Nucleus accumbens (tissue), 56 donors: ENCODE measurements at regions not wholly inside any gene's neighbourhood (a gene's known extent, or its start where the extent isn't known, plus 50 kb on each side); places are given as distances from the start of the nearest gene placed in this dataset.
"Not testable (repeated sequence)": the region's sequence is repeated elsewhere in the genome, so short reads cannot be mapped to it uniquely, and the experiment has no call there.

Experiments
- DNase-seq, 56 donors: peaks; one replicate each; lab custom pipeline; 2025; lab: John Stamatoyannopoulos, UW

DNA sequence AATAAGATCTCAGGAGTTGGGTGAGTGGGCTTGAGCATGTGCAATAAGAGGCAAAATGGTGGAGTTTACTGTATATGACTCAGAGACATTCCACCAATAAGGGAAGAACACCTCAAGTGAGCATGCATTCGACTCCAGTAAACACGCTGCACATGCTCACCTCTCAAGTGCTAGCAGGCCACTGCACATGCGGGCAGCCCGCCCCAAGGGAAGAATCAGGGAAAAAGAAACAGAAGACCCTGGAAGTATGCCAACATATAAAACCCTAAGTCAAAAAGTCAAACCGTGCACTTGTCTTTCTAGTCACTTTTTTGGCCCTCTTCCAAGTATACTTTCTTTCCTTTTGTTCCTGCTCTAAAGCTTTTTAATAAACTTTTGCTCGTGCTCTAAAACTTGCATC, 245.3 kb upstream of the RASA1 start:
- DNase-seq = no peak

DNA sequence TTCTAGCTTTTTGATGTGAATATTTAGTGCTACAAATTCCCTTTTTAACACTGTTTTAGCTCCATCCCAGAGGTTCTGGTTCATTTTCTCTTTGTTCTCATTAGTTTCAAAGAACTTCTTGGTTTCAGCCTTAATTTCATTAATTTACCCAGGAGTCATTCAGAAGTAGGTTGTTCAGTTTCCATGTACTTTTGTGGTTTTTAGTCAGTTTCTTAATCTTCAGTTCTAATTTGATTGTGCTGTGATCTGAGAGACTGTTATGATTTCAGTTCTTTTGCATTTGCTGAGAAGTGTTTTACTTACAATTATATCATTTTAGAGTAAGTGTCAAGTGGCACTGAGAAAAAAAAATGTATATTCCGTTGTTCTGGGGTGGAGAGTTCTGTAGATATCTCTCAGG, 240.1 kb upstream of the RASA1 start:
- no peak for DNase-seq

DNA sequence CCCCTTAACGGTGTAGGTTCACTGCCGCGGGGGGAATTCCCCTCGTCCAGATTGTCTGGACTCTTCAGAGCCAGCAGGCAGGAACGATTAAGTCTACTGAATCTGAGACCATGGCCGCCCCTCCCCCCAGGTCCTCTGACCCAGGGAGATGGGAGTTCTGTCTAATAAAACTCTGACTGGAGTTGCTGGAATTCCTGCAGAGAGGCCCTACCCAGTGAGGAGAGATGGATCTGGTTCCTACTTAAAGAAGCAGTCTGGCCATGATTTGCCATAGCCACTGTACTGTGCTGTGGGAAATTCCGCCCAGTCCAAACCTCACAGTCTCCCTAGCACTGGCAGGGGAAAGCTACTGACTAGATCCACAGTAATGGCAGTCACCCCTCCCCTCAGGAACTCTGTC, 237.7 kb upstream of the RASA1 start:
- no peak for DNase-seq

DNA sequence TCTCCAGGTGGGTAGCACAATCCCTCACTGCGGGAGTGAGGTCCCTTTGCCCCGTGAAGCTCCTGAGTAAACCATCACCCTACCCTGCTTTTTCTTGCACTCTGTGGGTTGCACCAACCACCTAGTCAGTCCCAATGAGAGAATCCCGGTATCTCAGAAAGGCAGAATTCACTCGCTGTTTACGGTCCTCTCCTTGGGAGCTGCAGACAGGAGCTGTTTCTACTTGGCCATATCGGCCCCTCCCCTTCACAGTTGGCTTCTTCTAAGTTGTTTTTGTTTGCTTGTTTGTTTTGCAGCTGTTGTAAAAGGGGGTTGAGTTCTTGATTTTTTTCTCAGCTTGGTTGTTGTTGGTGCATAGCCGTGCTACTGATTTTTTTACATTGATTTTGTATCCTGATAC, 237.0 kb upstream of the RASA1 start:
- no peak for DNase-seq

DNA sequence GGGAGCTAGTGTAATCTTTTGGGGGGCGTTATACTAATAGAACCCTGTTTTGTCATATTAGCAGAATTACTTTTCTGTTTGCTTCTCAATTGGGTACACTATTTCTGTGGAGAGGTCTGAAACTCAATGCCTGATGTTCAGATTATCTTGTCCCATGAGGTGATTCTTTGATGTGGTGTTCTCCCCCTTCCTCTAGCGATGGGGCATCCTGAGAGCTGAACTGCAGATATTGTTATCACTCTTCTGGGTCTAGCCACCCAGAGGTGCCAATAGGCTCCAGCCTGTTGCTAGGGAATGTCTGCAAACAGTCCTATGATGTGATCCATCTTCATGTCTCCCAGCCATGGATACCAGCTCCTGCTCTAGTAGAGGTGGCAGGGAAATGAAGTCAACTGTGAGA, 233.1 kb upstream of the RASA1 start:
- DNase-seq = no peak

DNA sequence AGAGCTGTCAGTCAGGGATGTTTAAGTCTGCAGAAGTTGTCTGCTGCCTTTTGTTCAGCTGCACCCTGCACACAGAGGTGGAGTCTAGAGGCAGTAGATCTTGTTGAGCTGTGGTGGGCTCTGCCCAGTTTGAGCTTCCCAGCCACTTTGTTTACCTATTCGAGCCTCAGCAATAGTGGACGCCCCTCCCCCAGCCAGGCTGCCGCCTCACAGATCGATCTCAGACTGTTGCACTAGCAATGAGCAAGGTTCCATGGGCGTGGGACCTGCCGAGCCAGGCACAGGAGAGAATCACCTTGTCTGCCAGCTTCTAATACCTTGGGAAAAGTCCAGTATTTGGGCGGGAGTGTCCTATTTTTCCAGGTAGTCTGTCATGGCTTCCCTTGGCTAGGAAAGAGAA, 225.1 kb upstream of the RASA1 start:
- no peak for DNase-seq

DNA sequence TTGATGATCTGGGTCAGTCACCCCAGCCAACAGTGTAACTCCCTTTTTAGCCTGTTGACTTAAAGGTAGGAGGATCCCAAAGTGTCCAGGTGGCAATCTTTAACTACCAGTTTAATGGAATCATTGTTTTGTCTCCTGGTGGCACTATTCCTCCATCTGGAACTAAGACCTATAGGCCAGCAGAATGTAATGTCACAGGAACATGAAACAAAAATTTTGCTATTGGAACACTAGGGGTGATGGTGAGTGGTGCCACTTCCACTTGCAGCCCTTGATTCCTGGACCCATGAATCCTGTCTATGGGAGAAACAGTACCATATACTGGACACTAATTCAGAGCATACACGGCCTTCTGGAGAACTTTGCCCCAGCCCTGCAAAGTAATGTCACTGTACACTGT, 219.5 kb upstream of the RASA1 start:
- no peak for DNase-seq

DNA sequence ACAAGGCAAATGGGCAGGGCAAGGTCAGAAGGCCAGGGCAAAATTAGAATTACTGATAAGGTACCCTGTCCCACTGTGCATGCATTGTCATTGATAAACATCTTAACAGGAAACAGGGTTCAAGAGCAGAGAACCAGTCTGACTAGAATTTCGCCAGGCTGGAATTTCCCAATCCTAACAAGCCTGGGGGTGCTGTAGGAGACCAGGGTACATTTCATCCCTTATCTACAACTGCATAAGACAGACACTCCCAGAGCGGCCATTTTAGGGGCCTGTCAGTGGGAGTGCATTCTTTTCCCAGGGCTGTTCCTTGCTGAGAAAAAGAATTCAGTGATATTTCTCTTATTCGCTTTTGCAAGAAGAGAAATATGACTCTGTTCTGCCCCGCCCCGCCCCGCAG, 218.7 kb upstream of the RASA1 start:
- DNase-seq = not testable (repeated sequence)

DNA sequence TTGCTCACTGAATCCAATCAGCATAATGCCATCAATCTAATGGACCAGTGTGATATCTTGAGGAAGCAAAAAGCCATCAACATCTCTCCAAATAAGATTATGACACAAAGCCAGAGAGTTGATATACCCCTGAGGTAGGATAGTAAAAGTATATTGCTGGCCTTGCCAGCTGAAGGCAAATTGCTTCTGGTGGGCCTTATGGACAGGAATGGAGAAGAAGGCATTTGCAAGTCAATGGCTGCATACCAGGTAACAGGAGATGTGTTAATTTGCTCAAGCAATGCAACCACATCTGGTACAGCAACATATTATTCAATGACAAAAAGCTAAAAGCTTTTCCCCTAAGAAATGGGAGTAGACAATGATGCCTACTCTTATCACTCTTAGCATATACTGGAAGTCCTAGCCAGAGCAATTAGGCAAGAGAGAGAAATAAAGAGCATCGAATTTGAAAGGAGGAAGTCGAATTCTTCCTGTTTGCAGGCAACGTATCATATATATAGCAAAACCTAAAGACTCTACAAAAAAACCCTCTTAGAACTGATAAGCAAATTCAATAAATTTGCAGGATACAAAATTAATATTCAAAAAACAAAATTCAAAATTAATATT, 216.1 kb upstream of the RASA1 start:
- DNase-seq = no peak

DNA sequence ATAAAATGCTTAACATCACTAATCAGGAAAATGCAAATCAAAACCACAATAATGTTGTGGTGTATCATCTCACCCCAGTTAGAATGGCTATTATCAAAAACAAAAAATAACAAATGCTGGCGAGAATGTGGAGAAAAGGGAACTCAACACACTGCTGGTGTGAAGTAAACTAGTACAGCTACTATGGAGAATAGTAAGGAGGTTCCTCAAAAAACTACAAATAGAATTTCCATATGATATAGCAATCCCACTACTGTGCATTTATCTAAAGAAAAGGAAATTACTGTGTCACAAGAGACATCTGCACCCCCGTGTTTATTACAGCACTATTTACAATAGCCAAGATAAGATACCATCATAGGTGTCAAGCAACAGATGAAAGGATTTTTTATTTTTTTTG, 214.5 kb upstream of the RASA1 start:
- DNase-seq = no peak

DNA sequence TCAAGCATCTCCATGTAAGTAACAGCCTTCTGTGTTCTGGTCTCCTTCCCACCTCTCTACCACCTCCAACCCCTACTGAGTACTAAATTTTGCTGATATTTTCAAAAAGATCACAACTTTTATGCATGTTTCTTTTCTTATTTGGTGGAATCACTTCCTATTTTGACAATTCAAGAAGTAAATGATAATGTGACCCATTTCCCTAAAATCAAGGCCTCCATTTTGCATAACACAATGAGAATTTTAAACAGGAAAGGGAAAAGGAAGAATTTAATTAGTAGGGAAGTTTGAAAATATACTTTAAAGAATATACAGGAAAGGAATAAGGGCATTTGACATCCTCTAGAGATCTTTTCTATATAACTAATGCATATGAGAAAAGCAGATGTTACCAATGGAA, 212.9 kb upstream of the RASA1 start:
- DNase-seq = no peak

DNA sequence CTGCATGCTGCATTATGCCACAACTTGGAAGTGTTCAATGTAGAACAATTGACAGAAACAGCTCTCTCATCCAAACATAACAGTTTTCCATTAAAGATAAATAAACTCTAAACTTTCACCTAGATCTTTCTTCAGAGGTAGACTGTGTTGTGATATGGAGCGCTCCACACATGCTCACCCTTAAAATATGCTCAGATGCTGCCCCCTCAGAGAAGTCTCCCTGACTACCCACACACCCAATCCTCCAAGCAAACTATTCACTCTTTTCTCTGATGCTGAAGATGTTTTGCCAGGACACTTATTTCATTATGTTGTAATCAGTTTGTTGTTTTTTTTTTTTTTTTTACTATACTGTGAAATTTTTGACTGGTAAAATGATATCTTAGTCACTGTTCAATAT, 206.6 kb upstream of the RASA1 start:
- no peak for DNase-seq

DNA sequence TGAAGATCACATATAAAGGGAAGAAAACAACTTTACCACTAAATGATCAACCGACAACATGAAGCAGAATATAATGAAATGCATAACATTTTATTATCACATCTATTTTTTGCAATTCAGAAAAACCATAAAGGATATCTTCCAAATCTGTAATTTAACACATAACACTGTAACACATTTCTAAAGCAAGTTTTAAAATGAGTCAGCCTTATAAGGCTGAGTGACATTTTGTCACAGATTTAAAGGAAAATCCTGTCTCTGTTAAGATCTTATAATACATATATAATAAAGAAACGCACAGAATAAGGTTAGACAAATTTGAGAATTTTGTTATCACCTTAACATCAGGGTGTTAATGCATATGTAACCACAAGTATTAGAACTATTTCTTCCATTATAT, 198.4 kb upstream of the RASA1 start:
- DNase-seq = no peak

DNA sequence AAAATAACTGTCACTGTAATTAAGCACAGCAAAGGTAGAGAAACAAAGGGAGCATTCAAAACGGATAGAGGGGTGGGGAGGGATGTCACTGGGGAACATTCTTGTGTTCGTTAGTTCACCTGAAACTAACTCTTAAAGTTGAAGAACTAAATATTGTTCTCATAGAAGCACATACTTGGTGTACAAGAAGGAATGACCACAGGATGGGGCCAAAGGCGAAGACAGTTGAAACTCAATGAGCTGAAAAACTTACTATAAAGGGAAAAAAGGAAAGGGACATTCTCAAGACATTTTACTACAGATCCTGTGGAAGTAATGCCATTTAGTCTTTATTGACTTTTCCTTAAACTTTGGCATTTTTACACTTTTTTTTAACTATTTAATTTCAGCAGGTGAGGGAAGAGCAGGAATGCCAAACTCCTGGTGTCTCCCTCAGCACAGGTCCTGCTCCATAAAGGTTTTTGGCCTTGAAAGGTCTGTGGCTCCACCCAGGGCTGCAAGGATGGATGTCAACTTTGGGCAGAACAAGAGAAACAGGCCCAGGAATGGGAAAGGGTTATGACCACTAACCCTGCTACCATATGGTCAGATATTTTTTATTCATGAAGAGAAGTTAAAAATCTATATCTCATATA, 197.6 kb upstream of the RASA1 start:
- peak in 6 of 56 donors; percentile 0 to 24 (median 3) for DNase-seq

DNA sequence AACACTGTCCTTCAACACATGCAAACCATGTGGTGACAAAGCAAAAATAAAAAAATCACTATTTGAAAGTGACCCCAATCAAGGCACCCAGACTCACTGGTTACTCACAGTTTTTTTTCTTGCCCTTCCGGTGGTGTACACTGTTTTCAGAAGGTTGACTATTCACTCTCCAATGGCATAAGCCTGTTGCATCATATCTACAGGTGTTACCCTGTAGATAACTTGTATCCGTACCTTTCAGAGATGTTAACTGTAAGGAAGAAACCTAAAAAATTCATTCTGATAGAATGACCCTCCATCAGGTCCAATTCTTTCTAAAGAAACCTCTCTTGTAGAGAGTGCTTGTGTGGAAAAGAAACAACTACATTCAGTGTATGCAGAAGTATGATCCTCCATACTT, 193.6 kb upstream of the RASA1 start:
- DNase-seq = no peak

DNA sequence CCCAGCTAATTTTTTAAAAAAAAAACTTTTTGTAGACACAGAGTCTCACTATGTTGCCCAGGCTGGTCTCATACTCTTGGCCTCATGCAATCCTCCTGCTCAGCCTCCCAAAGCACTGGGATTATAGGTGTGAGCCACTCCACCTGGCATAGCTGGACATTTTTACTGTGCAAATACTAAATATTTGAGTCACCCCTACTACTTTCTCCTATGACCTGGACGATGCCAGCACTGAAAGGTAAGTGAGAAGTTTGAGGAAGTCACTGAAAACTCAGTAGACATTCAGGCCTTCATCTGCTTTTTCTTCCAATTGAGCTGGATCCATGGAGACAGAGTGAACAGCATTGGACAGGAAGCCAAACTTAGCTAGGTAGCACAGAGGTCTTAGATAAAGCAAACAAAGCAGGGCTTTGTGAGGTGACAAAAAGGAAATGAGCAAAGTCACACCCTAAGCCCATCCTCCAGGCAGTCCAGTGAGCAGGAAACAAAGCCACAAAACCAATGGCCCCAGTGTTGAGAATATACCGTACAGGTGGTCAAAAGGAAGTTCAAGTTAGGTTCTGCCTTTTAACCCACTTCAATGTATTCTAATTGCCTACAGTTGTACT, 192.6 kb upstream of the RASA1 start:
- DNase-seq = no peak

DNA sequence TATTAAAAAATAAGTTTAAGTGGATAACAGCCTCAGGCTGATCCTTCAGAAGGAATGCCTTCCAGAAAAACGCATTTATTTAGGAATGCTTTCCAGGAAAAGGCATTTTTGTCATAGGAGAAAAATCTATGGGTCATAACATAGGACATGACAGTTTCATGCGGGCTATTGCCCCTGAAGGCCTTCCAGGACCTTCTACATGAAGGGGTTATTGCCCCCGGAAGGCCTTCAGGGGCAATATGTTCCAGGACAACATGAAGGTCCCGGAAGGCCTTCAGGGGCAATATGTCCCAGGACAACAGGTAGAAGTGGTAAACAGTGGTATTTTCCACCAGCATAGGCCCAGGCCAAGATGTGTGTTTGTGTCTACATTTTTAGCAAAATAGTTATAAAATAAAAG, 191.3 kb upstream of the RASA1 start:
- DNase-seq = no peak

DNA sequence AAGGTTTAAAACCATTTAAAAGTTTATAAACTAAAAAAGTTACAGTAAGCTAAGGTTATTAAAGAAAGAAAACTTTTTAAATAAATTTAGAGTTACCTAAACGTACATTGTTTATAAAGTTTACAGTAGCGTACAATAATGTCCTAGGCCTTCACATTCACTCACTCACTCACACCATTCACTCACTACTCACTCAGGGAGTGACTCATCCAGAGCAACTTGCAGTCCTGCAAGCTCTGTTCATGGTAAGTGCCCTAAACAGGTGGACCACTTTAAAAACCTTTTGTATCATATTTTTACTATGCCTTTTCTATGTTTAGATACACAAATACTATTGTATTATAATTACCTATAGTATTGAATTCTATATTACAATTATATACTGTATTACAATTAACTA, 190.8 kb upstream of the RASA1 start:
- DNase-seq = no peak

DNA sequence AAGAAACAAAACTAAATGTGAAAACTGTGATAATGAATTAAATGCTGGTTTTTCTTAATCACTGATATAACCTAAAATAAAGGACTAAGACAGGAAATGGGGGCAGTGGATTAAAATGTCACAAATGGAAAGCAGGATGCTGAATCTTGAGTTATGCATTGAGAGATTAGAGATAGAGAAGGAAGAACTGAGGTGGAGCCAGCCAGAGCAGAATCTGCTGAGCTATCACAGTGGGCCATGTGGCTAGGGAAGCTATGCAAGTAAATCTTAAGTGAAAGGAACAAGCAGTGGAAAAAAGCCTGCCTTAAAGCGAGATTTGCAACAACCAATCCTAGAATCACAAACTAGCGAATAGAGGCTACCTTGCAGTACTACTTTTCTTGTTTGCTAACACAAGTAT, 188.5 kb upstream of the RASA1 start:
- peak in 4 of 56 donors; percentile 1 to 22 (median 4) for DNase-seq

DNA sequence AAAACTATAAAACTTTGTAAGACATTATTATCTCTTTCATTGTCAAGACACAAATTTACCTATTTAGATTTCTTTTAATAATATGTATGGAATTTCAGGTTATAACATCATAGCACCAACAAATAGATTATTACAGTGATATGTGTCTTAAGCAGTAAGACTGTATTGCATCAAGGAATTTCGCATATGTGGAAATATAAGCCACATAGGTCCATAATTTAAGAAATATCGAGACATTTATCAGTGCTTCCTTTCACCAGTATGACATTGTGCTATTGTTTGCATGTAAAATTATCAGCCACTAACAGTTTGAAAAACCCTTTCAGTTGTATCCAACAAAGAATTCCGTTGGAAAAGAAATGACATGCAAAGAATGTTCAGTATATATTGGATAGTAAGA, 186.7 kb upstream of the RASA1 start:
- DNase-seq = no peak

DNA sequence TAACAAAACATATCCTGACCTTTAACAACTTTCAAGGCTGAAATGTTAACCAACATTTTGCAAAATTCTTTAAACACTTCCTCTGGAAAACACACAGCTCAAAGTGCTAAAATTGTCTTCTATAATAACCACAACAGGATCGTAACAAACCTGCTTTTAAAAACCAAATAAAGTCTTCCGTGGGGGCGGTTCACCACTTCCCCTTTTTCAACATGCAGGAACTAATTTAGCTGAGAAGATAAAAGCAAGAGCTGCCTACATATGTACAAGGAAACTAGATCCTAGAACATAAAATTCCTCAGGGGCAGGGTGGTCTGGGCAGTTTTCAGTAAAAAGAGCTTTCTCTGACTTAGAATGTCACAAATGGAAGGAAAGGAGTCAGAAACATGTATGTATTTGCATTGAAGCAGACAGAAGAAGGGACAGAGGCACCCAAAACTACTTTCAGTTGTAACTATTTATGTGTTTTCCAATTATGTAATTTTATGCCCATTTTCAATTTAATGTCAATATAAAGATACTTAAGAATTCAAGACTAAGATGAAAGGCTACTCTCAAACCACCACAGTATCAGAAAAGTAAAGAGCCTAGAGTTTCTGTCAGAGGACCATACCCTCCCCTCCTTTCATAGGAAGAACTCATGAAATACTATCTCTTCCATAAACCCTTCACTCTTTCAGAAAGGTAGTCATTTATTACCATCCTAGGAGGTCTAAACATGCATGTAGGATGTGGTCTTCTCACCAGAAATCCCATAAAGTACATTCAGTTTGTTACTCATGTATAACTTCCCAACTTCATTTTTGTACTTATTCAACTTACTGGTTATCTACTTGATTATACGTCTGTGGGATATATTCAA, 185.9 kb upstream of the RASA1 start:
- peak in 2 of 56 donors; percentile 8 to 10 for DNase-seq
